ENCODE measurements at regions not wholly inside any gene's neighbourhood (a gene's known extent, or its start where the extent isn't known, plus 50 kb on each side); places are given as distances from the start of the nearest gene placed in this dataset.
A peak's percentile ranks its signal among the peaks of the same experiment; 100 is the strongest.

DNA sequence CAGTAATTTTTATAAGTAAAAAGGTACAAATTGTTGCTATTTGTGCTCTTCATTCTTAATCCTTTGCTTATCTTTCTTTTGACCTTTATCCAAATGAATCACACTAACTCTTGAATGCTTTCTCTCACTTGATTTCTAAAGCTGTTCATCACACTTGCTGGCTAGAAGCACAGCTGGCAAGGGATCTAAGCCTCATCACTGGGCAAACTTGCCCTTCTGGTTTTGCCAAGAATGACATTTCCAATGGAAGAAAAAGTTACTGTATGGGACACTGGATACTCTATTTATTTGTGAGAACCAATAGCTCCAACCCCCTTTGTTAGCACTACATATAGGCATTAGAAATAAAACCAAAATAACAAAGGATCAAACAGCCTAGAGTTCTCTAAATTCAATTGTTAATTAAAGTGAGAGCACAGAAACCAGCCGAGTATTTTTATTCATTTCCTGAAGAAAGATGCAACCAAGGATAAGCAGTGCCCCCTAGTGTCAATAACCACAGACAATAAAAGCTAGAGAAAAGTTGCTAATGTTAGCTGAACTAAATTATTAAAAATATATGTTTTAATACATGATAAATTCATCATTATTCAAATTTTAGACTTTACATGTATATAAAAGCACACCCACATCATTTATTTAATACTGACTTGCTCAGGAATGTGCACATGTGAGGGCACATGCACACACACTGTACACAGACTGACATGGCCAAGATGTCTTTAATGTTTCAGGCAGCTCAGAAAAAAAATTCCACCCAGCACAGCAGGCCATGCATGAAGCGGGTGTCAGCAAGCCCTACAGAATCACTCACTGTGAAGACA, 59.8 kb upstream of the POU5F2 start:
- Histone ChIP-seq H3K9ac (replicated peaks; ENCODE audit: extremely low read depth, insufficient read depth, low read length) (no peak overlapping the region), H3K27ac (ENCODE audit: insufficient read depth, low read depth, low read length) (no peak overlapping the region), H2AFZ (ENCODE audit: low read depth, low read length) (no peak overlapping the region), H3K36me3 (ENCODE audit: control insufficient read depth in 2 of 2, extremely low read depth in 1 of 2, insufficient read depth in 2 of 2, low read length in 2 of 2) (no peaks in the 10 kb centered on the region), H3K4me3 (replicated peaks in 1 of 3; ENCODE audit: insufficient read depth in 1 of 3, low read depth in 1 of 3, low read length in 3 of 3) (no peak overlapping the region), H3K4me1 (ENCODE audit: control insufficient read depth, extremely low read depth, insufficient read depth, low read length) (peaks cover 2% of the 10 kb centered on the region), H3K4me2 (ENCODE audit: insufficient read depth, low read length) (peak overlapping the region; percentile 24), H3K27me3 (ENCODE audit: control insufficient read depth in 2 of 2, insufficient read depth in 2 of 2, low read length in 2 of 2) (no peaks in the 10 kb centered on the region), H3K9me1 (replicated peaks; ENCODE audit: control insufficient read depth, extremely low read depth, insufficient read depth, low read length) (no peaks in the 10 kb centered on the region), H3K79me2 (ENCODE audit: control insufficient read depth, insufficient read depth, low read length) (no peaks in the 10 kb centered on the region), H3K9me3 (replicated peaks; ENCODE audit: control insufficient read depth, insufficient read depth, low read length) (no peaks in the 10 kb centered on the region), H4K20me1 (replicated peaks; ENCODE audit: control insufficient read depth, extremely low read depth, insufficient read depth, low read length) (no peaks in the 10 kb centered on the region)
- FAIRE-seq (no peak), DNase-seq (ENCODE audit: low read depth, low spot score) (peak; percentile 68)
- ChIA-PET CTCF (interaction anchor here (0.5 to 3.0 kb wide), 92 partner anchors 9 to 1873 kb away, joined by 3 to 80 read pairs (median 4); partner anchors contain the start of genes NR2F1 and NR2F1-AS1), POLR2A (interaction anchor here (0.6 kb wide), 1 partner anchor 218 kb away, joined by 3 read pairs; the partner anchor contains the start of gene NR2F1)
- no TSS peak for BruUV-seq (replicated peaks)
- dilution Hi-C loops (cut with MboI; ENCODE audit: extremely low pct_ligation_motif_present, low sequenced_read_pairs), result no loop called here
- intact Hi-C loops (cut with micrococcal nuclease), result loop anchor here (1.0 to 10.0 kb wide), 9 partner anchors 114 to 1492 kb away; partner anchors contain the start of gene NR2F1-AS1
- TF ChIP-seq, protein P1, sequence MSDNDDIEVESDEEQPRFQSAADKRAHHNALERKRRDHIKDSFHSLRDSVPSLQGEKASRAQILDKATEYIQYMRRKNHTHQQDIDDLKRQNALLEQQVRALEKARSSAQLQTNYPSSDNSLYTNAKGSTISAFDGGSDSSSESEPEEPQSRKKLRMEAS (IDR thresholded peaks at IDR 0.05; ENCODE audit: insufficient read depth, insufficient read length), result no peak
- TF ChIP-seq EZH2 (IDR thresholded peaks at IDR 0.05; ENCODE audit: borderline replicate concordance, low read depth, low read length, severe bottlenecking) (no peak), MYC (IDR thresholded peaks at IDR 0.05; ENCODE audit: low read depth, low read length) (no peak), POLR2AphosphoS5 (IDR thresholded peaks at IDR 0.05; ENCODE audit: insufficient read depth, low read depth, low read length) (no peak)
- TF ChIP-seq, protein P2, sequence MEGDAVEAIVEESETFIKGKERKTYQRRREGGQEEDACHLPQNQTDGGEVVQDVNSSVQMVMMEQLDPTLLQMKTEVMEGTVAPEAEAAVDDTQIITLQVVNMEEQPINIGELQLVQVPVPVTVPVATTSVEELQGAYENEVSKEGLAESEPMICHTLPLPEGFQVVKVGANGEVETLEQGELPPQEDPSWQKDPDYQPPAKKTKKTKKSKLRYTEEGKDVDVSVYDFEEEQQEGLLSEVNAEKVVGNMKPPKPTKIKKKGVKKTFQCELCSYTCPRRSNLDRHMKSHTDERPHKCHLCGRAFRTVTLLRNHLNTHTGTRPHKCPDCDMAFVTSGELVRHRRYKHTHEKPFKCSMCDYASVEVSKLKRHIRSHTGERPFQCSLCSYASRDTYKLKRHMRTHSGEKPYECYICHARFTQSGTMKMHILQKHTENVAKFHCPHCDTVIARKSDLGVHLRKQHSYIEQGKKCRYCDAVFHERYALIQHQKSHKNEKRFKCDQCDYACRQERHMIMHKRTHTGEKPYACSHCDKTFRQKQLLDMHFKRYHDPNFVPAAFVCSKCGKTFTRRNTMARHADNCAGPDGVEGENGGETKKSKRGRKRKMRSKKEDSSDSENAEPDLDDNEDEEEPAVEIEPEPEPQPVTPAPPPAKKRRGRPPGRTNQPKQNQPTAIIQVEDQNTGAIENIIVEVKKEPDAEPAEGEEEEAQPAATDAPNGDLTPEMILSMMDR (IDR thresholded peaks at IDR 0.05; ENCODE audit: extremely low read depth in 1 of 2, insufficient read depth in 1 of 2, low read depth in 1 of 2, low read length in 2 of 2), result peak; percentile 41

All from endothelial cell of umbilical vein (primary cell).